ENCODE measurements at regions not wholly inside any gene's neighbourhood (a gene's known extent, or its start where the extent isn't known, plus 50 kb on each side); places are given as distances from the start of the nearest gene placed in this dataset.
A peak's percentile ranks its signal among the peaks of the same experiment; 100 is the strongest.

GRCh38 chr3:104547031-104547430 is 819.7 kb upstream of the ALCAM start:
- no peak for DNase-seq

- no peak for DNase-seq
Measured at GRCh38 chr3:104548401-104548800, 818.3 kb upstream of the ALCAM start.

GRCh38 chr3:104549099-104549714 is 817.5 kb upstream of the ALCAM start:
- DNase-seq: no peak

- DNase-seq: no peak
Measured at GRCh38 chr3:104553121-104553520, 813.6 kb upstream of the ALCAM start.

DNA sequence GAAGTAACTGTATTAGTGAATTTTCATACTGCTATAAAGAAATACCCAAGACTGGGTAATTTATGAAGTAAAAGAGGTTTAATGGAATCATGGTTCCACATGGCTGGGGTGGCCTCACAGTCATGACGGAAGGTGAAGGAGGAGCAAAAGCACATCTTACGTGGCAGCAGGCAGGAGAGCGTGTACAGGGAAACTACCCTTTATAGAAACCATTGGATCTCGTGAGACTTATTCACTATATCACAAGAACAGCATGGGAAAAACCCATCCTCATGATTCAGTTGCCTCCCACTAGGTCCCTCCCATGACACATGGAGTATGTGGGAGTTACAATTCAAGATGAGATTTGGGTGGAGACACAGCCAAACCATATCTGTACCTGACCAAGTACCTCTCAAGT is 812.3 kb upstream of the ALCAM start:
- no peak for DNase-seq

DNA sequence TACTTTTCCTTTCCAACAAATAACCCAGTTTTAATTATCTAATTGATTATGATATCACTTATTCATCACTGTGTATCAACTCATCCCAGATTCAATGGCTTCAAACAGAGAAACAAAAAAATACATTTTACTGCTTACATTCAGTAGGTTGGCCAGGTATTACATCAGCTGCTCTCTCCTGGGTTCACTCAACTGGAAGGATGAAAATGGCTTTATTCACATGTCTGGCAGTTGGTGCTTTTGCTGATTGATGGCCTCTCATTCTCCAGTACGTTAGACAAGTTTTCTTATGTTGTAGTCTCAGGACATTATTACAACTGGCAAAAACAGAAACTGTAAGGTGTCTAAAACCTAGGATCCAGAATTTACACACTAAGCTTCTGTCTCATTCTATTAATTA is 811.0 kb upstream of the ALCAM start:
- peak; percentile 25 for DNase-seq

DNA sequence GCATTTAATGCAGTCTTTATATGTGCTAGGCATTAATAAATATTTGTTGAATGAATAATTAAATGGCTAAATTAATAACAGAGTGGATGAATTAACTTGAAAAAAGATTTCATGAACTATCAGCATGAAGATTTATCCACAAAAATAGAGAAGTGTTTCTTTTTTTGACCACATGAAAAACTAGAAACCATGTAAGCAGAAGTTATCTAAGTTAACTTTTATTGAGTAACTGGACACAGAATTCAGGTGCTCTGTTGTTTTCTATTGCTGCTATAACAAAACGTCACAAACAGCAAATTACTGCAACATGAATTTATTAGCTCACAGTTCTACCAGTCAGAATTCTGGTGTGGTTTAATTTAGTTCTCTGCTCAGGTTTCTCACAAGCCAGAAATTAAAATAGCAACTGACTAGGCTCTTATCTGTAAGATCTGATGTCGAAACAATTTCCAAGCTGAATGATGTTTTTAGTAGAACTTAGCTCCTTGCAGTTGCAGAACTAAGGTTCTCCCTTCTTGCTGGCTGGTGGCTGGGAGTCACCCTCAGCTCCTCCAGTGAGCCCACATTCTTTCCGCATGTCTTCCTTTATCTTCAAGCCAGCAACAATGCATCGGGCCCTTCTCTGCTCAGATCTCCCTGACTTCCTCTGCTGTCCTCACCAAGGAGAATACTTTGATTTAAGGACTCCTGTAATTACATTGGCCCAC is 810.2 kb upstream of the ALCAM start:
- no peak for DNase-seq

DNA sequence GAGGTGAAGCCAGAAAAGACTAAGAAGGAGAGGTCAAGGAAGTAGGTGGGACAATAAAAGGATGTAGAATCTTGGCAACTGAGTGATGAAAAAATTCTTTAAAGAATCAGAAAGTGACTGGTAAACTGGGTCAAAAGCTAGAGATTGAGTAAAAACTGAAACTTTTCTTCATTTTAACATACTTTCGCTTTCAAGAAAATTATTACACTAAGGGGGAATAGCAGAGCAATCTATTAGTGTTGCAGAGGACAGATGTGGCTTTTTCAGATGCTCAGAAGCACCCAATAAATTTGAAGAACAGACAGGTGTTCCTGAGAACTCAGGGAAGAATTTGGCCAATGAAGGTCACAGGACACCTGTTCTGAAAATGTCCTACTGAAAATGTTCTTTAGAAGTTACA is 805.4 kb upstream of the ALCAM start:
- no peak for DNase-seq

GRCh38 chr3:104564045-104564643 is 802.6 kb upstream of the ALCAM start:
- no peak for DNase-seq

- no peak for DNase-seq
Measured at GRCh38 chr3:104566054-104566453, 800.7 kb upstream of the ALCAM start.

- DNase-seq: no peak
Measured at GRCh38 chr3:104575634-104576033, 791.1 kb upstream of the ALCAM start.

DNA sequence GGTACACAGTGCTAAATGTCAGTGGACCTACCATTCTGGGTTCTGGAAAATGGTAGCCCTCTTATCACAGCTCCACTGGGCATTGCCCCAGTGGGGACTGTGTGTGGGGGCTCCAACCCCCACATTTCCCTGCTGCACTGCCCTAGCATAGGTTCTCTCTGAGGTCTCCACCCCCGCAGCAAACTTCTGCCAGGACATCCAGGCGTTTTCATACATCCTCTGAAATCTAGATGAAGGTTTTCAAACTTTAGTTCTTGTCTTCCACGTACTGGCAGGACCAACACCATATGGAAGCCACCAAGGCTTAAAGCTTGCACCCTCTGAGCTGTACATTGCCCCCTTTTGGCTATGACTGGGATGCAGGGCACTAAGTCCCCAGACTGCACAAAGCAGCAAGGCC is 788.2 kb upstream of the ALCAM start:
- no peak for DNase-seq

GRCh38 chr3:104582092-104582491 is 784.6 kb upstream of the ALCAM start:
- no peak for DNase-seq

DNA sequence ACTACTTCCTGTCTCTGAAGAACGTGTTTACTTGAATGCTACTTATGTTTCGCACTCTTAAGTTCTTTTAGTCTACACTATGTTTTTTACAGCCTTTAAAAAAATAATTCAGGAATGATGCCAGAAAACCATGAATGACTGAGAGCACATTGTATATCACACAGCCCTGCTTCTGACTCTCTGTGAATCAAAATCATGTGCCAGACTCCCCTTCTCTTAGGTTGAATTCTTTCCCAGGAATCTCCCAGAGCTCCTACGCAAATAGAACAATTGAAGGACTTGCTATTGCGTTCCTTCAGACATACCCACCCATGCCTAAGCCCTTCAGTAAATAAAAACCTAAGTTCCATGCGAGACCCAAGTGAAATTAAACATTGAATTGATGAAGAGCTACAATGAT is 782.0 kb upstream of the ALCAM start:
- DNase-seq: no peak

GRCh38 chr3:104586344-104586743 is 780.4 kb upstream of the ALCAM start:
- DNase-seq: no peak

DNA sequence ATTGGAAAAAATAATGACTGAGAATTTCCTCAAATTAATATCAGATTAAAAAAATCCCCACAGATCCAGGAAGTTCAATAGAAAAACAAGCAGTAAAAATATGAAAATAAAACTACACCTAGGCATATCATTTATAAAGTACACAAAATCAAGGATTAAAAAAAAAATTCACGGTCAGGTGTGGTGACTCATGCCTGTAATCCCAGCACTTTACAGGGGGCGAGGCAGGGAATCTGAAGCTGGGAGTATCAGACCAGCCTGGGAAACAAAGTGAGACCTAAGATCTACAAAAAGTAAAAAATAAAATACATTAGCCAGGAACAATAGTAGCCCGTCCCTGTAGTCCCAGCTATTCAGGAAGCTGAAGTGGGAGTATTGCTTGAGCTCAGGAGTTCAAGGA is 778.3 kb upstream of the ALCAM start:
- DNase-seq: no peak

- no peak for DNase-seq
Measured at GRCh38 chr3:104591776-104592175, 774.9 kb upstream of the ALCAM start.

DNA sequence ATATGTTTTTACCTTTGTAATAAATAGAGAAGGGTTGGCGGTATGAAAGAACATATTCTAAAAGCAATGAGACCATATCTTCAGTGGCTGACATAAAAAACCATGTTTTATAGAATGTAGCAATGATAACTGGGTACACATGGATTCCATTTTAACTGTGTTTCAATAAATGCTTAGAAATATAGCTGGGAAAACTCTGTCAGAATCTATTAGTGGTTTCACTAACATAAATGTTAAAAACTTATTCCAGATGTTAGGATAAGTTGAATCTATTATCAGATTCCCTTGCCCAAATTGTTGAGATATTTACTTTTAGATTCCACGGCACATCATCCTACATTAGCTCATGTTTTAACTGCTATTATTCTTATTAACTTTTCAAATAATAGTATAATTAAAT is 772.2 kb upstream of the ALCAM start:
- DNase-seq: no peak

GRCh38 chr3:104596054-104596453 is 770.7 kb upstream of the ALCAM start:
- no peak for DNase-seq

DNA sequence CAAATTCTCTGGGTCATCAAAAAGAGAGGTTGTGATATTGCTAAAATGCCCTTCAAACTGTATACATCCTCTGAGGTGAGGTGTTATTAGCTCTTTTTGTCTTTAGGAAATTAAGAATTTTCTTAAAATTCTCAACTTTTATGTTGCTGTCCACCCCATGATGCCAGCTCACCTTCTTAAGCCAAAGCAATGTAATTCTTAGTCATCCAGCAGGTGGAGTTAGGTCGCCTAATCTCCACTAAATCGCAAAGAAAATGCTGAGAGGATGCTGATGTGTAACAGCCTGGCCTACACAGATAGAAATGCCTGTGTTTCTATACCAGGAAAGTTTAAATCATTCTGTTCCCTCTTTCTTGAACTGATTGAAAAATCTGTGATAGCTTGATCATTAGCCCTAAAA is 770.2 kb upstream of the ALCAM start:
- no peak for DNase-seq

DNA sequence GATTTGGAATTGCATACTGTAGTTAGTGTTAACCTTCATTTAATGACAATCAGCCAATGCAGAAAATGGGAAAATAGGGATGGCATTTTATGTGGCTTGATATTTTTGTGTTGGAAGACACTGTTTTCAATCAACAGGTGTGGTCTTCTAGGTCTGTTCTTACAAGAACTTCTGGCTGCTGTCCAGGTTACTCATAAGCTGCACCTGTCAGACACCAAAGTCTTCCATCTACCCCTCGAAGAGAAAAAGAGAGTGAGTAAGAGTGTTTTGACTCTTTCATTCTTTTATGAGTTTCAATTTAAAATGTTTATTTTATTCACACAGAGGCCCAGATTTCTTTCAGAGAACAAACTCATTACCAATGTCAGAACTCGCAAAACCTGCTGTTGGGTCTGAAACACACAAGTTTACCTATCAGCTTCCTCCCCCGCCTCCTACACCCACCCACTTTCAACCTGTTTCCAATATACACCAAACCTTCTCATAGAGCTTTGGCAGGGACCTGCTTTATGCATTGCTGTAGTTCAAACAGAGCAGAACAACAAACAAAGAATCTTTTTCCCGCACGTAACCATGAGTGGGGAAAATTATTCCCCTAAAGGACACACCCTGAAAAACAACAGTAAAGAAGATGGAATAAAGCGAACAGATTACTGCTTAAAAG is 767.7 kb upstream of the ALCAM start:
- DNase-seq: peak; percentile 84

GRCh38 chr3:104604326-104605010 is 762.2 kb upstream of the ALCAM start:
- no peak for DNase-seq

- DNase-seq: no peak
Measured at GRCh38 chr3:104606812-104607211, 759.9 kb upstream of the ALCAM start.
